ENCODE measurements at regions not wholly inside any gene's neighbourhood (a gene's known extent, or its start where the extent isn't known, plus 50 kb on each side); places are given as distances from the start of the nearest gene placed in this dataset.

GRCh38 chr18:64270121-64270520 lies 121.2 kb upstream of the LINC00305 start:
- Mint-ChIP-seq H3K4me1 (peaks cover 59% of the 10 kb centered on the region), H3K36me3 (peaks cover 15% of the 10 kb centered on the region), H3K9me3 (peaks cover 2% of the 10 kb centered on the region), H3K27me3 (ENCODE audit: low read depth) (peaks cover 3% of the 10 kb centered on the region), H3K4me3 (no peak overlapping the region), H3K27ac (no peak overlapping the region)
- CTCF ChIA-PET, result no interaction called here
- ATAC-seq (no peak), DNase-seq (ENCODE audit: low spot score) (no peak)
- TF ChIP-seq ERG (CRISPR knock-in tag; IDR thresholded peaks at IDR 0.05), result no peak
- no peak for TF ChIP-seq JUN (CRISPR knock-in tag; IDR thresholded peaks at IDR 0.05)
- no peak for TF ChIP-seq ATF2 (CRISPR knock-in tag; IDR thresholded peaks at IDR 0.05; ENCODE audit: borderline replicate concordance, low read depth)
- no peak for TF ChIP-seq ZBTB21 (CRISPR knock-in tag; IDR thresholded peaks at IDR 0.05; ENCODE audit: borderline replicate concordance)
- TF ChIP-seq CREB1 (CRISPR knock-in tag; IDR thresholded peaks at IDR 0.05), result no peak
- no peak for TF ChIP-seq ATF1 (CRISPR knock-in tag; IDR thresholded peaks at IDR 0.05)
- TF ChIP-seq NR3C1 (CRISPR knock-in tag; conservative IDR thresholded peaks at IDR 0.05; ENCODE audit: low read depth), result no peak
- POLR2A ChIA-PET, result no interaction called here

GRCh38 chr18:64264171-64264570 lies 115.3 kb upstream of the LINC00305 start:
- CTCF ChIA-PET, result no interaction called here
- Mint-ChIP-seq H3K4me3 (no peak overlapping the region), H3K9me3 (no peaks in the 10 kb centered on the region; the same call in 1 of the 2 replicates), H3K27ac (no peak overlapping the region), H3K36me3 (peaks cover 12% of the 10 kb centered on the region; the same call in 1 of the 2 replicates), H3K4me1 (peaks cover 26% of the 10 kb centered on the region), H3K27me3 (ENCODE audit: low read depth) (no peaks in the 10 kb centered on the region)
- DNase-seq (ENCODE audit: low spot score), result no peak
- ATAC-seq, result no peak
- POLR2A ChIA-PET, result no interaction called here
- TF ChIP-seq PRDM15 (CRISPR knock-in tag; IDR thresholded peaks at IDR 0.05) (no peak), ZSCAN18 (CRISPR knock-in tag; IDR thresholded peaks at IDR 0.05) (no peak), ZNF532 (CRISPR knock-in tag; IDR thresholded peaks at IDR 0.05; ENCODE audit: borderline replicate concordance) (no peak), SMAD4 (CRISPR knock-in tag; IDR thresholded peaks at IDR 0.05) (no peak), NFE2L1 (CRISPR knock-in tag; IDR thresholded peaks at IDR 0.05) (no peak), NR2C2 (CRISPR knock-in tag; IDR thresholded peaks at IDR 0.05) (no peak), IRF1 (CRISPR knock-in tag; IDR thresholded peaks at IDR 0.05) (no peak), HMGA2 (CRISPR knock-in tag; IDR thresholded peaks at IDR 0.05) (no peak), AR (CRISPR knock-in tag; IDR thresholded peaks at IDR 0.05) (no peak), ZMAT4 (CRISPR knock-in tag; IDR thresholded peaks at IDR 0.05) (no peak)
